Liver (tissue), 8 donors: ENCODE measurements at regions not wholly inside any gene's neighbourhood (a gene's known extent, or its start where the extent isn't known, plus 50 kb on each side); places are given as distances from the start of the nearest gene placed in this dataset.

Experiments used
- DNase-seq: peaks from one replicate; pipeline ENCODE4 v3.0.0-alpha.2; 2017; ENCODE audit warnings: low spot score
- H3K27ac ChIP-seq, 2 donors: one replicate each; pipeline ENCODE4 v1.7.0; 2013; ENCODE audit warnings: inconsistent platforms in 2 of 2, low read length in 2 of 2, control low read depth in 1 of 2, low read depth in 1 of 2, mild to moderate bottlenecking in 1 of 2
- H3K27me3 ChIP-seq, 4 donors: one replicate each; pipeline versions ENCODE4 v1.6.1 to v1.7.0; 2013; ENCODE audit warnings: low read length in 3 of 4, inconsistent platforms in 1 of 4, mild to moderate bottlenecking in 1 of 4, moderate library complexity in 1 of 4; ENCODE audit not compliant: control insufficient read depth in 4 of 4, insufficient read depth in 4 of 4
- H3K36me3 ChIP-seq, 4 donors: one replicate each; pipeline versions ENCODE4 v1.6.1 to v1.7.0; 2013; ENCODE audit warnings: low read length in 3 of 4, mild to moderate bottlenecking in 3 of 4, low read depth in 1 of 4, moderate library complexity in 1 of 4; ENCODE audit not compliant: control insufficient read depth in 4 of 4, insufficient read depth in 3 of 4
- H3K4me1 ChIP-seq, 4 donors: one replicate each; pipeline versions ENCODE4 v1.6.1 to v1.7.0; 2013; ENCODE audit warnings: low read length in 3 of 4, mild to moderate bottlenecking in 3 of 4, moderate library complexity in 1 of 4; ENCODE audit not compliant: control insufficient read depth in 4 of 4, insufficient read depth in 4 of 4
- H3K4me3 ChIP-seq, 3 donors: one replicate each; pipeline versions ENCODE4 v1.6.1 to v1.7.0; 2013; ENCODE audit warnings: low read length in 3 of 3, control low read depth in 1 of 3, low read depth in 1 of 3, mild to moderate bottlenecking in 1 of 3
- H3K9ac ChIP-seq, 2 donors: one replicate each; pipeline ENCODE4 v1.7.0; 2013; ENCODE audit warnings: low read length in 2 of 2, mild to moderate bottlenecking in 2 of 2, moderate library complexity in 2 of 2, control low read depth in 1 of 2, low read depth in 1 of 2
- H3K9me3 ChIP-seq, 4 donors: one replicate each; pipeline versions ENCODE4 v1.6.1 to v1.7.0; 2013; ENCODE audit warnings: low read length in 3 of 4; ENCODE audit not compliant: control insufficient read depth in 4 of 4
- CTCF ChIP-seq: fragments of 150-350 bp; IDR thresholded peaks from 2 replicates; pipeline ENCODE4 v1.5.1; 2017; ENCODE audit warnings: improper control_type of control experiment, low read depth, low read length; ENCODE audit not compliant: missing input control
- EGR1 ChIP-seq, 2 donors: IDR thresholded peaks; 2 replicates each; pipeline ENCODE4 v1.6.1; 2016 to 2018; ENCODE audit warnings: antibody characterized with exemption in 2 of 2, low read depth in 2 of 2
- FOXA1 ChIP-seq: IDR thresholded peaks from 2 replicates; pipeline ENCODE4 v1.6.1; 2016; ENCODE audit warnings: antibody characterized with exemption
- FOXA2 ChIP-seq: IDR thresholded peaks from 2 replicates; pipeline ENCODE4 v1.6.1; 2016; ENCODE audit warnings: antibody characterized with exemption
- GABPA ChIP-seq, 2 donors: IDR thresholded peaks in 1 of 2; conservative IDR thresholded peaks in 1 of 2; 2 replicates each; pipeline ENCODE4 v1.6.1; 2016; ENCODE audit warnings: antibody characterized with exemption in 2 of 2, mild to moderate bottlenecking in 1 of 2, moderate library complexity in 1 of 2
- HNF4A ChIP-seq, 2 donors: conservative IDR thresholded peaks; 2 replicates each; pipeline ENCODE4 v1.6.1; 2016; ENCODE audit warnings: antibody characterized with exemption in 2 of 2, mild to moderate bottlenecking in 2 of 2
- HNF4G ChIP-seq: IDR thresholded peaks from 2 replicates; pipeline ENCODE4 v1.6.1; 2016; ENCODE audit warnings: antibody characterized with exemption
- JUND ChIP-seq, 2 donors: IDR thresholded peaks; 2 replicates each; pipeline ENCODE4 v1.6.1; 2016; ENCODE audit warnings: antibody characterized with exemption in 2 of 2
- MAX ChIP-seq: IDR thresholded peaks from 2 replicates; pipeline ENCODE4 v1.6.1; 2016; ENCODE audit warnings: antibody characterized with exemption
- NR2F2 ChIP-seq: IDR thresholded peaks from 2 replicates; pipeline ENCODE4 v1.6.1; 2016; ENCODE audit warnings: antibody characterized with exemption
- RAD21 ChIP-seq, 2 donors: IDR thresholded peaks; 2 replicates each; pipeline ENCODE4 v1.6.1; 2016; ENCODE audit warnings: antibody characterized with exemption in 2 of 2, mild to moderate bottlenecking in 2 of 2
- RXRA ChIP-seq, 2 donors: IDR thresholded peaks; 2 replicates each; pipeline ENCODE4 v1.6.1; 2017 to 2018; ENCODE audit warnings: antibody characterized with exemption in 2 of 2, mild to moderate bottlenecking in 1 of 2
- SP1 ChIP-seq: IDR thresholded peaks from 2 replicates; pipeline ENCODE4 v1.6.1; 2018; ENCODE audit warnings: antibody characterized with exemption, mild to moderate bottlenecking
- TAF1 ChIP-seq: conservative IDR thresholded peaks from 2 replicates; pipeline ENCODE4 v1.6.1; 2016; ENCODE audit warnings: antibody characterized with exemption, mild to moderate bottlenecking
- YY1 ChIP-seq: IDR thresholded peaks from 2 replicates; pipeline ENCODE4 v1.6.1; 2016; ENCODE audit warnings: antibody characterized with exemption, mild to moderate bottlenecking
- ZBTB33 ChIP-seq: IDR thresholded peaks from 2 replicates; pipeline ENCODE4 v1.6.1; 2016; ENCODE audit warnings: antibody characterized with exemption
- WGBS: extraction: QIAGEN DNeasy Blood & Tissue Kit; methylation state at CpG from one replicate; pipeline ENCODE4 v1.1.7; 2013; 5-methylcytosine and 5-hydroxymethylcytosine counted together
- TF ChIP-seq, protein P1 (sequence below): IDR thresholded peaks from 2 replicates; pipeline ENCODE4 v1.6.1; 2016; ENCODE audit warnings: antibody characterized with exemption
- TF ChIP-seq, protein P2 (sequence below): IDR thresholded peaks from 2 replicates; pipeline ENCODE4 v1.6.1; 2016; ENCODE audit warnings: antibody characterized with exemption, mild to moderate bottlenecking
- donor health status: healthy.
- donor health status: healthy.
- donor health status: healthy.
- donor health status: healthy.
- donor health status: healthy.

GRCh38 chr7:23938215-23938614, 228.2 kb downstream of the STK31 start:
- Histone ChIP-seq H3K9me3 (no peaks in the 10 kb centered on the region), H3K4me3 (no peak overlapping the region), H3K36me3 (no peaks in the 10 kb centered on the region), H3K27ac (no peak overlapping the region), H3K9ac (no peak overlapping the region), H3K4me1 (peaks cover 0 to 3% (median 1%) of the 10 kb centered on the region in 4 donors), H3K27me3 (no peaks in the 10 kb centered on the region)
- 85% methylated on average over 1 of the region's 1 CpG for WGBS
- TF ChIP-seq JUND (IDR thresholded peaks at IDR 0.05) (no peak), RAD21 (IDR thresholded peaks at IDR 0.05) (no peak), TAF1 (no peak), NR2F2 (no peak), FOXA2 (no peak), HNF4G (no peak), RXRA (IDR thresholded peaks at IDR 0.05) (no peak), YY1 (no peak), ZBTB33 (no peak), EGR1 (IDR thresholded peaks at IDR 0.05; ENCODE audit: low read depth in 2 of 2) (no peak), MAX (no peak), CTCF (no peak), HNF4A (conservative IDR thresholded peaks at IDR 0.05) (no peak), FOXA1 (no peak), SP1 (no peak), GABPA (IDR thresholded peaks at IDR 0.05 in 1 of 2, conservative IDR thresholded peaks at IDR 0.05 in 1 of 2) (no peak)
- TF ChIP-seq, protein P1, sequence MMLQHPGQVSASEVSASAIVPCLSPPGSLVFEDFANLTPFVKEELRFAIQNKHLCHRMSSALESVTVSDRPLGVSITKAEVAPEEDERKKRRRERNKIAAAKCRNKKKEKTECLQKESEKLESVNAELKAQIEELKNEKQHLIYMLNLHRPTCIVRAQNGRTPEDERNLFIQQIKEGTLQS, result no peak
- TF ChIP-seq, protein P2, sequence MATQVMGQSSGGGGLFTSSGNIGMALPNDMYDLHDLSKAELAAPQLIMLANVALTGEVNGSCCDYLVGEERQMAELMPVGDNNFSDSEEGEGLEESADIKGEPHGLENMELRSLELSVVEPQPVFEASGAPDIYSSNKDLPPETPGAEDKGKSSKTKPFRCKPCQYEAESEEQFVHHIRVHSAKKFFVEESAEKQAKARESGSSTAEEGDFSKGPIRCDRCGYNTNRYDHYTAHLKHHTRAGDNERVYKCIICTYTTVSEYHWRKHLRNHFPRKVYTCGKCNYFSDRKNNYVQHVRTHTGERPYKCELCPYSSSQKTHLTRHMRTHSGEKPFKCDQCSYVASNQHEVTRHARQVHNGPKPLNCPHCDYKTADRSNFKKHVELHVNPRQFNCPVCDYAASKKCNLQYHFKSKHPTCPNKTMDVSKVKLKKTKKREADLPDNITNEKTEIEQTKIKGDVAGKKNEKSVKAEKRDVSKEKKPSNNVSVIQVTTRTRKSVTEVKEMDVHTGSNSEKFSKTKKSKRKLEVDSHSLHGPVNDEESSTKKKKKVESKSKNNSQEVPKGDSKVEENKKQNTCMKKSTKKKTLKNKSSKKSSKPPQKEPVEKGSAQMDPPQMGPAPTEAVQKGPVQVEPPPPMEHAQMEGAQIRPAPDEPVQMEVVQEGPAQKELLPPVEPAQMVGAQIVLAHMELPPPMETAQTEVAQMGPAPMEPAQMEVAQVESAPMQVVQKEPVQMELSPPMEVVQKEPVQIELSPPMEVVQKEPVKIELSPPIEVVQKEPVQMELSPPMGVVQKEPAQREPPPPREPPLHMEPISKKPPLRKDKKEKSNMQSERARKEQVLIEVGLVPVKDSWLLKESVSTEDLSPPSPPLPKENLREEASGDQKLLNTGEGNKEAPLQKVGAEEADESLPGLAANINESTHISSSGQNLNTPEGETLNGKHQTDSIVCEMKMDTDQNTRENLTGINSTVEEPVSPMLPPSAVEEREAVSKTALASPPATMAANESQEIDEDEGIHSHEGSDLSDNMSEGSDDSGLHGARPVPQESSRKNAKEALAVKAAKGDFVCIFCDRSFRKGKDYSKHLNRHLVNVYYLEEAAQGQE, result no peak
- no peak for DNase-seq
